ENCODE measurements at regions not wholly inside any gene's neighbourhood (a gene's known extent, or its start where the extent isn't known, plus 50 kb on each side); places are given as distances from the start of the nearest gene placed in this dataset.
"Not testable (repeated sequence)": the region's sequence is repeated elsewhere in the genome, so short reads cannot be mapped to it uniquely, and the experiment has no call there.

GRCh38 chr21:19171585-19171984 lies 768.0 kb upstream of the TMPRSS15 start:
- TF ChIP-seq TARDBP (IDR thresholded peaks at IDR 0.05) (no peak), HDGF (IDR thresholded peaks at IDR 0.05; ENCODE audit: borderline replicate concordance) (no peak), FOXK2 (IDR thresholded peaks at IDR 0.05) (no peak), ELF4 (IDR thresholded peaks at IDR 0.05) (no peak), CTBP1 (IDR thresholded peaks at IDR 0.05; ENCODE audit: borderline replicate concordance) (no peak), FOXA1 (IDR thresholded peaks at IDR 0.05) (no peak)
- POLR2A ChIA-PET = no interaction called here
- CTCF ChIA-PET = no interaction called here
- DNase-seq (ENCODE audit: extremely low spot score) = peak; percentile 7

GRCh38 chr21:19181604-19182140 lies 778.1 kb upstream of the TMPRSS15 start:
- CTCF ChIA-PET = no interaction called here
- no peak for TF ChIP-seq TARDBP (IDR thresholded peaks at IDR 0.05)
- TF ChIP-seq CTBP1 (IDR thresholded peaks at IDR 0.05; ENCODE audit: borderline replicate concordance) = no peak
- TF ChIP-seq L3MBTL2 (conservative IDR thresholded peaks at IDR 0.05) = no peak
- TF ChIP-seq ZNF384 (IDR thresholded peaks at IDR 0.05) = no peak
- TF ChIP-seq LEF1 (IDR thresholded peaks at IDR 0.05; ENCODE audit: borderline replicate concordance) = no peak
- no peak for TF ChIP-seq ARNT (IDR thresholded peaks at IDR 0.05)
- no peak for TF ChIP-seq BHLHE40 (IDR thresholded peaks at IDR 0.05; ENCODE audit: borderline replicate concordance)

GRCh38 chr21:19197950-19198349 lies 794.4 kb upstream of the TMPRSS15 start:
- ChIA-PET POLR2A (no interaction called here), CTCF (no interaction called here)
- DNase-seq (ENCODE audit: extremely low spot score) = no peak
- no peak for TF ChIP-seq CTBP1 (IDR thresholded peaks at IDR 0.05; ENCODE audit: borderline replicate concordance)

More at GRCh38 chr21:19181604-19182140, 778.1 kb upstream of the TMPRSS15 start:
- no peak for DNase-seq (ENCODE audit: extremely low spot score)
- POLR2A ChIA-PET = no interaction called here

- no peak for DNase-seq (ENCODE audit: extremely low spot score)
- TF ChIP-seq ELF4 (IDR thresholded peaks at IDR 0.05) (no peak), PKNOX1 (IDR thresholded peaks at IDR 0.05) (no peak), FOXK2 (IDR thresholded peaks at IDR 0.05) (no peak), ARNT (IDR thresholded peaks at IDR 0.05) (no peak), ZNF384 (IDR thresholded peaks at IDR 0.05) (no peak), SUZ12 (IDR thresholded peaks at IDR 0.05) (no peak), HDGF (IDR thresholded peaks at IDR 0.05; ENCODE audit: borderline replicate concordance) (no peak), CTBP1 (IDR thresholded peaks at IDR 0.05; ENCODE audit: borderline replicate concordance) (no peak), FOXA1 (IDR thresholded peaks at IDR 0.05) (no peak), L3MBTL2 (conservative IDR thresholded peaks at IDR 0.05) (no peak), NFRKB (IDR thresholded peaks at IDR 0.05) (no peak), FOXM1 (IDR thresholded peaks at IDR 0.05; ENCODE audit: borderline replicate concordance) (no peak), BHLHE40 (IDR thresholded peaks at IDR 0.05; ENCODE audit: borderline replicate concordance) (no peak), LEF1 (IDR thresholded peaks at IDR 0.05; ENCODE audit: borderline replicate concordance) (no peak), SP1 (IDR thresholded peaks at IDR 0.05) (no peak)
- ChIA-PET CTCF (no interaction called here), POLR2A (no interaction called here)
Observed at GRCh38 chr21:19198801-19199200, 795.2 kb upstream of the TMPRSS15 start.

GRCh38 chr21:19218163-19218562 lies 814.6 kb upstream of the TMPRSS15 start:
- CTCF ChIA-PET = no interaction called here
- no peak for DNase-seq (ENCODE audit: extremely low spot score)
- POLR2A ChIA-PET = no interaction called here
- TF ChIP-seq ARNT (IDR thresholded peaks at IDR 0.05) = no peak
- no peak for TF ChIP-seq ELF4 (IDR thresholded peaks at IDR 0.05)
- TF ChIP-seq NFRKB (IDR thresholded peaks at IDR 0.05) = no peak
- no peak for TF ChIP-seq FOXM1 (IDR thresholded peaks at IDR 0.05; ENCODE audit: borderline replicate concordance)
- no peak for TF ChIP-seq FOXK2 (IDR thresholded peaks at IDR 0.05)
- TF ChIP-seq BHLHE40 (IDR thresholded peaks at IDR 0.05; ENCODE audit: borderline replicate concordance) = no peak
- TF ChIP-seq L3MBTL2 (conservative IDR thresholded peaks at IDR 0.05) = no peak
- no peak for TF ChIP-seq ZNF384 (IDR thresholded peaks at IDR 0.05)
- no peak for TF ChIP-seq PKNOX1 (IDR thresholded peaks at IDR 0.05)
- no peak for TF ChIP-seq CTBP1 (IDR thresholded peaks at IDR 0.05; ENCODE audit: borderline replicate concordance)

- no peak for DNase-seq (ENCODE audit: extremely low spot score)
- POLR2A ChIA-PET = no interaction called here
- CTCF ChIA-PET = no interaction called here
- no peak for TF ChIP-seq ARNT (IDR thresholded peaks at IDR 0.05)
- TF ChIP-seq NFRKB (IDR thresholded peaks at IDR 0.05) = no peak
- TF ChIP-seq L3MBTL2 (conservative IDR thresholded peaks at IDR 0.05) = no peak
- TF ChIP-seq SP1 (IDR thresholded peaks at IDR 0.05) = no peak
- no peak for TF ChIP-seq FOXA1 (IDR thresholded peaks at IDR 0.05)
- no peak for TF ChIP-seq LEF1 (IDR thresholded peaks at IDR 0.05; ENCODE audit: borderline replicate concordance)
- no peak for TF ChIP-seq TARDBP (IDR thresholded peaks at IDR 0.05)
- TF ChIP-seq HDGF (IDR thresholded peaks at IDR 0.05; ENCODE audit: borderline replicate concordance) = no peak
- no peak for TF ChIP-seq CTBP1 (IDR thresholded peaks at IDR 0.05; ENCODE audit: borderline replicate concordance)
- TF ChIP-seq ZNF384 (IDR thresholded peaks at IDR 0.05) = no peak
- no peak for TF ChIP-seq FOXK2 (IDR thresholded peaks at IDR 0.05)
- TF ChIP-seq ELF4 (IDR thresholded peaks at IDR 0.05) = no peak
- TF ChIP-seq SUZ12 (IDR thresholded peaks at IDR 0.05) = no peak
- TF ChIP-seq FOXM1 (IDR thresholded peaks at IDR 0.05; ENCODE audit: borderline replicate concordance) = no peak
Observed at GRCh38 chr21:19224090-19224489, 820.5 kb upstream of the TMPRSS15 start.

DNA sequence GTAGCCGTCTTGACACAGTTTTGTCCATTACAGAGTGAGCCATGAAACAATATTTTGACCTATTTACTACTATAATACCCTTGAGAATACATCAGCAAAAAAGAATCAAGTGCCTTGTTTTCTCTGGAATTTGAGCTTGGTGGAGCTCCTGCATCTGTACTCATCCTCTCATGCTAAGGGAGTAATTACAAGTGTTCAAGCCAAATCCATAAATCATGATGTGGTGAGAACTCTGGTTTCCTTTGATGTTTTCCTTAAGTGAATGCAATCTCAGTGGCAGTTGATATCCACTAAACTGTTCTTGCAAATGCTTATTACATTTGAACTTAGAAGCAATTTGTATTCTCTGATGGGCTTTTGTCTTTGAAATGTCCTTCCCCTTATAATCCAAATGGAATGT lies 824.6 kb upstream of the TMPRSS15 start:
- peak; percentile 9 for DNase-seq (ENCODE audit: extremely low spot score)
- ChIA-PET CTCF (no interaction called here), POLR2A (no interaction called here)
- TF ChIP-seq ELF4 (IDR thresholded peaks at IDR 0.05) (no peak), TARDBP (IDR thresholded peaks at IDR 0.05) (no peak), FOXA1 (IDR thresholded peaks at IDR 0.05) (no peak), BHLHE40 (IDR thresholded peaks at IDR 0.05; ENCODE audit: borderline replicate concordance) (no peak), FOXK2 (IDR thresholded peaks at IDR 0.05) (no peak), L3MBTL2 (conservative IDR thresholded peaks at IDR 0.05) (no peak), HDGF (IDR thresholded peaks at IDR 0.05; ENCODE audit: borderline replicate concordance) (no peak), ARNT (IDR thresholded peaks at IDR 0.05) (no peak), SP1 (IDR thresholded peaks at IDR 0.05) (no peak), FOXM1 (IDR thresholded peaks at IDR 0.05; ENCODE audit: borderline replicate concordance) (no peak), ZNF384 (IDR thresholded peaks at IDR 0.05) (no peak), LEF1 (IDR thresholded peaks at IDR 0.05; ENCODE audit: borderline replicate concordance) (no peak), SUZ12 (IDR thresholded peaks at IDR 0.05) (no peak), NFRKB (IDR thresholded peaks at IDR 0.05) (no peak), CTBP1 (IDR thresholded peaks at IDR 0.05; ENCODE audit: borderline replicate concordance) (no peak), PKNOX1 (IDR thresholded peaks at IDR 0.05) (no peak)

GRCh38 chr21:19233841-19234240 lies 830.3 kb upstream of the TMPRSS15 start:
- DNase-seq (ENCODE audit: extremely low spot score); POLR2A ChIA-PET; CTCF ChIA-PET: not testable (repeated sequence)

Data from HEK293T (cell line).